A549 (cell line): ENCODE measurements at regions not wholly inside any gene's neighbourhood (a gene's known extent, or its start where the extent isn't known, plus 50 kb on each side); places are given as distances from the start of the nearest gene placed in this dataset.

Experiments
- MAZ ChIP-seq: fragments of 150-350 bp; IDR thresholded peaks from 2 replicates; pipeline ENCODE4 v1.6.1; 2014; ENCODE audit warnings: antibody characterized with exemption, low read depth, low read length, borderline replicate concordance
- ZSCAN20 ChIP-seq: fragments of 250-450 bp; sonication (Bioruptor Pico); IDR thresholded peaks from 2 replicates; pipeline ENCODE4 v1.8.0; 2022; ENCODE audit warnings: mild to moderate bottlenecking, moderate library complexity
- TF ChIP-seq, protein P1 (sequence below): fragments of >200 bp; sonication (Bioruptor Twin); formaldehyde crosslinking; IDR thresholded peaks from 3 replicates; pipeline ENCODE4 v1.5.1; 2016

DNA sequence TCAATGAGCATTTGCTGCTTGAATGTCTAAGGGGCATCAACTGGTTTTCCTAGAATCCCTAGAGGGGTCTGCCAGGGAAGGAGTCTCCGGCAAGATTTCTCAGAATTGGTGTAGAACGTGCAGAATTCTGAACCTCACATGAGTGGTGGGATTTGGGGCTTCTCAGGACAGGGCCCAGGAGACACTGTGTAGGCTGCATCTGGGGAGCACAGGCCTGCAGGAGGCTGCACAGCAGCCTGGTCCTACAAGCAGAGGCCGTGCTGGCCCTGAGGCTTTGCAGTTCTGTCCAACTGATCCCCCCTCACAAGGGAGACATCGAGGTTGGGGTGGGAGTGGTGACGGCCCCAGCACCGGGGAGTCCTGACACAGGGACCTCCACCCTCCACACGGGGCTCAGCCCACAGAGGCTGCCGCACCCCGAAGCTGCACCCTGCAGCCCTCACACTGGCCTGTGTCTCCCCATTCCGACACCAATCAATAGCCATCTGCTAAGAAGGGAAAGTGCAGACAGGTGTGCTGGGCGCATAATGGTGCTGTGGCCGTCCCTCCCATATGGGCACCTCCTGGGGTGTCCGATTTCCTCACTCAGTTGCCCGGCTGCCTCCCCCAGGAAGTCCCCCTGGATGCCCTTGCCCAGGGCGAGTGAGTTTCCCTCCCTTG lies 688.1 kb downstream of the BRD1 start:
- TF ChIP-seq, protein P1, sequence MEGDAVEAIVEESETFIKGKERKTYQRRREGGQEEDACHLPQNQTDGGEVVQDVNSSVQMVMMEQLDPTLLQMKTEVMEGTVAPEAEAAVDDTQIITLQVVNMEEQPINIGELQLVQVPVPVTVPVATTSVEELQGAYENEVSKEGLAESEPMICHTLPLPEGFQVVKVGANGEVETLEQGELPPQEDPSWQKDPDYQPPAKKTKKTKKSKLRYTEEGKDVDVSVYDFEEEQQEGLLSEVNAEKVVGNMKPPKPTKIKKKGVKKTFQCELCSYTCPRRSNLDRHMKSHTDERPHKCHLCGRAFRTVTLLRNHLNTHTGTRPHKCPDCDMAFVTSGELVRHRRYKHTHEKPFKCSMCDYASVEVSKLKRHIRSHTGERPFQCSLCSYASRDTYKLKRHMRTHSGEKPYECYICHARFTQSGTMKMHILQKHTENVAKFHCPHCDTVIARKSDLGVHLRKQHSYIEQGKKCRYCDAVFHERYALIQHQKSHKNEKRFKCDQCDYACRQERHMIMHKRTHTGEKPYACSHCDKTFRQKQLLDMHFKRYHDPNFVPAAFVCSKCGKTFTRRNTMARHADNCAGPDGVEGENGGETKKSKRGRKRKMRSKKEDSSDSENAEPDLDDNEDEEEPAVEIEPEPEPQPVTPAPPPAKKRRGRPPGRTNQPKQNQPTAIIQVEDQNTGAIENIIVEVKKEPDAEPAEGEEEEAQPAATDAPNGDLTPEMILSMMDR, result no peak
- TF ChIP-seq MAZ (no peak), ZSCAN20 (CRISPR knock-in tag) (no peak)
